ENCODE measurements at regions not wholly inside any gene's neighbourhood (a gene's known extent, or its start where the extent isn't known, plus 50 kb on each side); places are given as distances from the start of the nearest gene placed in this dataset.

DNA sequence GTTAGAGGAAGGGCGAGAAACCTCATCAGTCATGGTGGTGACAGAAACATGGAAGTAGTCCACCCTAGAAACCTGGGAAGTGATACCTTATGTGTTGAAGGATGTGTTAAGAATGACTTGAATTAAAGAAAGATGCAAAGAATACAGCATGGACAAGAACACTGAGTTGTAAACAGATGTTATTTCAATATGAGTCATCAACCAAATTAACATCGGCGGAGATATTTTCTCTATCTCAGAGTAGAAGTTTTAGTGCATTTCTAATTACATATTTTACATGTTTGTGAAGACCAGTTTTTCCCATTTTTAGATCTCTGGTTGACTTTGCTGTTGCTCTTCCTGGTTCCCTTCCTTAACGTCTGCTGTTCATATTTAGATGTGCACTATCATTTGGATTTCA, 268.8 kb upstream of the TBL1XR1 start:
- TF ChIP-seq, protein P1, sequence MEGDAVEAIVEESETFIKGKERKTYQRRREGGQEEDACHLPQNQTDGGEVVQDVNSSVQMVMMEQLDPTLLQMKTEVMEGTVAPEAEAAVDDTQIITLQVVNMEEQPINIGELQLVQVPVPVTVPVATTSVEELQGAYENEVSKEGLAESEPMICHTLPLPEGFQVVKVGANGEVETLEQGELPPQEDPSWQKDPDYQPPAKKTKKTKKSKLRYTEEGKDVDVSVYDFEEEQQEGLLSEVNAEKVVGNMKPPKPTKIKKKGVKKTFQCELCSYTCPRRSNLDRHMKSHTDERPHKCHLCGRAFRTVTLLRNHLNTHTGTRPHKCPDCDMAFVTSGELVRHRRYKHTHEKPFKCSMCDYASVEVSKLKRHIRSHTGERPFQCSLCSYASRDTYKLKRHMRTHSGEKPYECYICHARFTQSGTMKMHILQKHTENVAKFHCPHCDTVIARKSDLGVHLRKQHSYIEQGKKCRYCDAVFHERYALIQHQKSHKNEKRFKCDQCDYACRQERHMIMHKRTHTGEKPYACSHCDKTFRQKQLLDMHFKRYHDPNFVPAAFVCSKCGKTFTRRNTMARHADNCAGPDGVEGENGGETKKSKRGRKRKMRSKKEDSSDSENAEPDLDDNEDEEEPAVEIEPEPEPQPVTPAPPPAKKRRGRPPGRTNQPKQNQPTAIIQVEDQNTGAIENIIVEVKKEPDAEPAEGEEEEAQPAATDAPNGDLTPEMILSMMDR (conservative IDR thresholded peaks at IDR 0.05; ENCODE audit: low read depth, low read length), result no peak
- TF ChIP-seq EZH2 (IDR thresholded peaks at IDR 0.05; ENCODE audit: low read length, unreplicated experiment) (no peak), EZH2phosphoT487 (IDR thresholded peaks at IDR 0.05; ENCODE audit: borderline replicate concordance, low read length) (no peak)

Data from PC-3 (cell line).